RWPE1 (cell line): ENCODE measurements at regions not wholly inside any gene's neighbourhood (a gene's known extent, or its start where the extent isn't known, plus 50 kb on each side); places are given as distances from the start of the nearest gene placed in this dataset.

ENCODE experiments used
- CTCF ChIA-PET: fragments of 350-600 bp; sonication (Branson Sonifier 250); formaldehyde crosslinking; extraction: SDS; loops from one replicate; lab custom pipeline; 2021; lab: Yijun Ruan, JAX
- POLR2A ChIA-PET: fragments of 400-600 bp; formaldehyde crosslinking; extraction: SDS; loops from one replicate; lab custom pipeline; 2020; ENCODE audit warnings: antibody characterized with exemption; ENCODE audit not compliant: low non-redundant PET; lab: Yijun Ruan, JAX
- DNase-seq: peaks from one replicate; pipeline ENCODE4 v3.0.0; 2012; ENCODE audit warnings: low spot score
- H3K27ac ChIP-seq: fragments of 450-650 bp; 2 replicates; pipeline ENCODE4 v1.5.1; 2017
- CTCF ChIP-seq: fragments of 450-650 bp; conservative IDR thresholded peaks from 2 replicates; pipeline ENCODE4 v1.5.1; 2017; ENCODE audit warnings: low read depth, mild to moderate bottlenecking

- POLR2A ChIA-PET, result no interaction called here
- CTCF ChIA-PET, result no interaction called here
Observed at GRCh38 chr12:19792028-19792427, 352.7 kb downstream of the AEBP2 start.

DNA sequence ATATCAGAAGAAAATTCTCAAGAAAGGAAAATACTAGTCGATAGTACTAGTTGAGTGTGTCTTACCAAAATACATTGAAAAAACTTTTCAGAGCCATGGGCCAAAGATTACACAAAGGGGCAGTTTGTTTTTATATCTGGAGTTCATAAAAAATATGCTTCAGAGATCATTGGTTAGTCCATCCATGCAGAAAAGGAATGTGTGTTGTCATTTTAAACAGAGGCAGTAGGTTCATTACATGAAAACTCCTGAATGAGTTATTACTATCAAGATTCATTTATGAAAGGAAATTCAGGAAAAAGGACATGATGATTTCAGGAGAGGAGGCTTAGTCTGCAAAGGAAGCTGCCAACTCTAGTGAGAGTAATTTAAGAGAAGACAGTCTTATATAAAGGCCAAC is 354.8 kb downstream of the AEBP2 start:
- ChIA-PET POLR2A (no interaction called here), CTCF (no interaction called here)
- no peak for DNase-seq
- no peak for TF ChIP-seq CTCF
- H3K27ac ChIP-seq, result no peak overlapping the region

More at GRCh38 chr12:19792028-19792427, 352.7 kb downstream of the AEBP2 start:
- no peak for DNase-seq
- no peak for TF ChIP-seq CTCF
- H3K27ac ChIP-seq, result no peak overlapping the region

DNA sequence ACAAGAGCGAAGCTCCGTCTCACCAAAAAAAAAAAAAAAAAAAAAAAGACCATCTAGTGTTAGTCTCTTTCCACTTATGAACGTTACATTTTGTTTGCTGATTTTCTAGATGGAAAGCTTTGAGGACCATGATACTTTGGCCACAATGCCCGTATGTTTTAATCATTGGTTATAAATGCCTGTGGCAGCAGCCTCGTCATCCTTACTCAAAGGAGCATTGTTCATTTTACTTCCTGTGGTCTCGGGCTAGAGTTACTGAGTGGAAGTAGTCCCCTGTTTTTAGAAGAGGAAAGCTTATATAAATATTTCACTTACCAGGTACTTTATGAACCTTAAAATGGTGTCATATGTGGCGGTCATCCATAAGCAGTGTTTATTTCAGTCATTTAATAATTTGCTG is 359.9 kb downstream of the AEBP2 start:
- TF ChIP-seq CTCF, result no peak
- H3K27ac ChIP-seq, result no peak overlapping the region
- ChIA-PET CTCF (interaction anchor here (0.6 kb wide), 1 partner anchor 658 kb away, joined by 3 read pairs; no protein-coding TSS in a partner anchor), POLR2A (no interaction called here)
- no peak for DNase-seq

- H3K27ac ChIP-seq, result no peak overlapping the region
- no peak for DNase-seq
- TF ChIP-seq CTCF, result no peak
- POLR2A ChIA-PET, result no interaction called here
- CTCF ChIA-PET, result no interaction called here
Observed at GRCh38 chr12:19799895-19800602, 360.8 kb downstream of the AEBP2 start.

DNA sequence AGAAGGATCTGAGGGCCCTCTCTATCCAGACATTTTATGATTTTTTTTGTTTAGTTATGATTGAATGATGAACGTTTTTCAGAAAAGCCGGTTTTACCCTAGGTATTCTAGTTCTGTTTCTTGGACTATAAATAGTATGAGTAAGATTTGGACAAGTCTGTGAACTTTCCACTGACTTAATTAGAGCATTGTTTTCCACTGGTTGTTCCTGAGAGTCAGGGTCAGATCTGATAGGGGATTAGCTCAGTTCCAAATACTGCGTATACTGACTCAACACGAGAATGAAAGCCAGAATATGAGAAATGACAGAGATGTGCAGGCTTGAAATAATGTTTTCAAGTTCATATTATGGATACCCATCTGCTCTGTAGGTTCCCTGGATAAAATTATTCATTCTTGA is 361.6 kb downstream of the AEBP2 start:
- no peak overlapping the region for H3K27ac ChIP-seq
- ChIA-PET CTCF (interaction anchor here (0.7 kb wide), 1 partner anchor 119 kb away, joined by 3 read pairs; no protein-coding TSS in a partner anchor), POLR2A (no interaction called here)
- DNase-seq, result no peak
- TF ChIP-seq CTCF, result no peak

GRCh38 chr12:19801941-19802340 is 362.6 kb downstream of the AEBP2 start:
- POLR2A ChIA-PET, result no interaction called here
- CTCF ChIA-PET, result no interaction called here
- no peak for DNase-seq
- no peak for TF ChIP-seq CTCF
- H3K27ac ChIP-seq, result no peak overlapping the region
